ENCODE measurements at regions not wholly inside any gene's neighbourhood (a gene's known extent, or its start where the extent isn't known, plus 50 kb on each side); places are given as distances from the start of the nearest gene placed in this dataset.

- Histone ChIP-seq H3K9me3 (ENCODE audit: control insufficient read depth, insufficient read depth, low read length) (peaks cover 36% of the 10 kb centered on the region), H2AK9ac (replicated peaks; ENCODE audit: low read depth, low read length, poor library complexity) (no peak overlapping the region), H3K9me1 (ENCODE audit: insufficient read depth, low read length) (no peaks in the 10 kb centered on the region), H3K9ac (ENCODE audit: low read depth, low read length) (no peak overlapping the region), H2BK5ac (ENCODE audit: low read depth, low read length, poor library complexity, severe bottlenecking) (no peak overlapping the region), H4K20me1 (ENCODE audit: insufficient read depth, low read length) (no peaks in the 10 kb centered on the region), H3K56ac (ENCODE audit: extremely low read depth, insufficient read depth, low read length) (no peak overlapping the region), H2BK15ac (ENCODE audit: low read depth, low read length) (no peak overlapping the region), H3K4me2 (ENCODE audit: low read depth, low read length) (no peak overlapping the region), H3K4ac (ENCODE audit: low read depth, low read length) (no peak overlapping the region), H2AFZ (replicated peaks; ENCODE audit: low read length, poor library complexity) (no peak overlapping the region), H2BK20ac (ENCODE audit: low read depth, low read length) (no peak overlapping the region), H2AK5ac (ENCODE audit: low read depth, low read length) (no peak overlapping the region), H3K79me1 (ENCODE audit: low read depth in 1 of 2, low read length in 2 of 2) (no peaks in the 10 kb centered on the region), H3K27ac (ENCODE audit: insufficient read depth, low read length) (no peak overlapping the region), H3K4me1 (ENCODE audit: control insufficient read depth, insufficient read depth, low read length) (no peaks in the 10 kb centered on the region), H4K5ac (ENCODE audit: low read depth, low read length) (no peak overlapping the region), H3K4me3 (ENCODE audit: insufficient read depth, low read depth, low read length) (no peak overlapping the region), H4K91ac (ENCODE audit: insufficient read depth, low read depth, low read length) (no peak overlapping the region), H3K36me3 (ENCODE audit: control insufficient read depth, insufficient read depth, low read length) (no peaks in the 10 kb centered on the region), H3K18ac (ENCODE audit: low read depth, low read length) (no peak overlapping the region), H2BK120ac (ENCODE audit: low read depth, low read length) (no peak overlapping the region), H3K23ac (ENCODE audit: low read depth, low read length) (no peak overlapping the region), H4K8ac (ENCODE audit: low read depth in 2 of 2, low read length in 2 of 2) (no peak overlapping the region), H3K27me3 (ENCODE audit: control insufficient read depth, insufficient read depth, low read length) (no peaks in the 10 kb centered on the region), H3K14ac (replicated peaks; ENCODE audit: low read depth, low read length) (no peak overlapping the region)
- BruUV-seq (replicated peaks): no TSS peak
- 27% methylated on average over 6 of the region's 6 CpGs; no CpG with 5 or more reads in 1 of the 2 experiments for WGBS, 2 experiments (ENCODE audit: extremely low coverage in 2 of 2, insufficient read length in 1 of 2)
- dilution Hi-C loops (cut with HindIII; ENCODE audit: low sequenced_read_pairs, unreplicated experiment) (no loop called here), intact Hi-C loops (cut with micrococcal nuclease) (no loop called here), in situ Hi-C loops (cut with MboI; ENCODE audit: low sequenced_read_pairs) (no loop called here)
- POLR2A ChIA-PET (ENCODE audit: unreplicated experiment): no interaction called here
- no peak for ATAC-seq (ENCODE audit: low read depth)
- CTCF ChIA-PET: no interaction called here
- DNase-seq: no peak
- TF ChIP-seq FOS (IDR thresholded peaks at IDR 0.05; ENCODE audit: low read depth, low read length): no peak
- TF ChIP-seq RFX5 (IDR thresholded peaks at IDR 0.05; ENCODE audit: low read depth, low read length): no peak
- no peak for TF ChIP-seq BHLHE40 (IDR thresholded peaks at IDR 0.05; ENCODE audit: low read depth, low read length)
- no peak for TF ChIP-seq RAD21 (IDR thresholded peaks at IDR 0.05; ENCODE audit: low read length)
- TF ChIP-seq, protein P1, sequence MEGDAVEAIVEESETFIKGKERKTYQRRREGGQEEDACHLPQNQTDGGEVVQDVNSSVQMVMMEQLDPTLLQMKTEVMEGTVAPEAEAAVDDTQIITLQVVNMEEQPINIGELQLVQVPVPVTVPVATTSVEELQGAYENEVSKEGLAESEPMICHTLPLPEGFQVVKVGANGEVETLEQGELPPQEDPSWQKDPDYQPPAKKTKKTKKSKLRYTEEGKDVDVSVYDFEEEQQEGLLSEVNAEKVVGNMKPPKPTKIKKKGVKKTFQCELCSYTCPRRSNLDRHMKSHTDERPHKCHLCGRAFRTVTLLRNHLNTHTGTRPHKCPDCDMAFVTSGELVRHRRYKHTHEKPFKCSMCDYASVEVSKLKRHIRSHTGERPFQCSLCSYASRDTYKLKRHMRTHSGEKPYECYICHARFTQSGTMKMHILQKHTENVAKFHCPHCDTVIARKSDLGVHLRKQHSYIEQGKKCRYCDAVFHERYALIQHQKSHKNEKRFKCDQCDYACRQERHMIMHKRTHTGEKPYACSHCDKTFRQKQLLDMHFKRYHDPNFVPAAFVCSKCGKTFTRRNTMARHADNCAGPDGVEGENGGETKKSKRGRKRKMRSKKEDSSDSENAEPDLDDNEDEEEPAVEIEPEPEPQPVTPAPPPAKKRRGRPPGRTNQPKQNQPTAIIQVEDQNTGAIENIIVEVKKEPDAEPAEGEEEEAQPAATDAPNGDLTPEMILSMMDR (conservative IDR thresholded peaks at IDR 0.05; ENCODE audit: low read depth, low read length): no peak
- TF ChIP-seq RCOR1 (IDR thresholded peaks at IDR 0.05; ENCODE audit: insufficient replicate concordance, low read length): no peak
- no peak for TF ChIP-seq MAZ (IDR thresholded peaks at IDR 0.05; ENCODE audit: borderline replicate concordance, low read depth, low read length)
- no peak for TF ChIP-seq NFE2L2 (IDR thresholded peaks at IDR 0.05; ENCODE audit: low read depth, low read length)
- TF ChIP-seq POLR2A (IDR thresholded peaks at IDR 0.05; ENCODE audit: low read depth, low read length): no peak
- no peak for TF ChIP-seq SMC3 (IDR thresholded peaks at IDR 0.05; ENCODE audit: low read depth, low read length)
Measured at GRCh38 chr4:189497516-189497915, 443.2 kb upstream of the FRG1 start.

Data from IMR-90 (cell line).